Keratinocyte (primary cell): ENCODE measurements at regions not wholly inside any gene's neighbourhood (a gene's known extent, or its start where the extent isn't known, plus 50 kb on each side); places are given as distances from the start of the nearest gene placed in this dataset.

ENCODE experiments used
- DNase-seq: peaks from one replicate; pipeline ENCODE4 v3.0.0-alpha.2; 2011; ENCODE audit warnings: low read depth, missing footprints, low spot score
- FAIRE-seq: peaks from 2 replicates; lab custom pipeline; 2011; peaks lifted over from hg19 to GRCh38; lab: Jason Lieb, UNC
- H2AFZ ChIP-seq: 2 replicates; pipeline ENCODE4 v1.6.0; 2012; ENCODE audit warnings: low read length, control low read depth, inconsistent platforms; ENCODE audit not compliant: control insufficient read depth
- H3K27ac ChIP-seq: 2 replicates; pipeline ENCODE4 v1.5.1; 2011; ENCODE audit warnings: low read length; ENCODE audit not compliant: control insufficient read depth, insufficient read depth
- H3K27me3 ChIP-seq: 3 replicates; pipeline ENCODE4 v1.6.0; 2011; ENCODE audit warnings: low read length; ENCODE audit not compliant: control insufficient read depth, insufficient read depth; ENCODE audit errors: extremely low read depth
- H3K36me3 ChIP-seq, 2 experiments: 2 replicates in 1 of 2; 3 replicates in 1 of 2; pipeline ENCODE4 v1.5.1; 2011; ENCODE audit warnings: low read length in 2 of 2, mild to moderate bottlenecking in 1 of 2; ENCODE audit not compliant: control insufficient read depth in 2 of 2, insufficient read depth in 2 of 2; ENCODE audit errors: extremely low read depth in 1 of 2
- H3K4me1 ChIP-seq: 3 replicates; pipeline ENCODE4 v1.5.1; 2011; ENCODE audit warnings: low read length; ENCODE audit not compliant: control insufficient read depth, insufficient read depth; ENCODE audit errors: extremely low read depth
- H3K4me2 ChIP-seq: 3 replicates; pipeline ENCODE4 v1.6.0; 2011; ENCODE audit warnings: low read depth, low read length; ENCODE audit not compliant: control insufficient read depth, insufficient read depth; ENCODE audit errors: extremely low read depth
- H3K4me3 ChIP-seq, 3 experiments: fragments of 200-600 bp in 1 of 3; sonication (generic) in 1 of 3; 2 replicates in 2 of 3; 3 replicates in 1 of 3; pipeline ENCODE4 v1.5.1; 2011 to 2016; ENCODE audit warnings: low read length in 3 of 3, mild to moderate bottlenecking in 3 of 3, control low read depth in 2 of 3, inconsistent platforms in 1 of 3, low read depth in 1 of 3, mixed read lengths in 1 of 3, mixed run types in 1 of 3, moderate library complexity in 1 of 3; ENCODE audit not compliant: control insufficient read depth in 2 of 3, insufficient read depth in 2 of 3; ENCODE audit errors: extremely low read depth in 1 of 3
- H3K79me2 ChIP-seq: 2 replicates; pipeline ENCODE4 v1.6.0; 2012; ENCODE audit warnings: low read length; ENCODE audit not compliant: control insufficient read depth, insufficient read depth
- H3K9ac ChIP-seq: 3 replicates; pipeline ENCODE4 v1.6.0; 2011; ENCODE audit warnings: low read length; ENCODE audit not compliant: control insufficient read depth, insufficient read depth; ENCODE audit errors: extremely low read depth
- H3K9me1 ChIP-seq: 3 replicates; pipeline ENCODE4 v1.6.0; 2011; ENCODE audit warnings: low read length; ENCODE audit not compliant: control insufficient read depth, insufficient read depth; ENCODE audit errors: extremely low read depth
- H3K9me3 ChIP-seq: 2 replicates; pipeline ENCODE4 v1.5.1; 2012; ENCODE audit warnings: low read depth, low read length; ENCODE audit not compliant: control insufficient read depth
- H4K20me1 ChIP-seq: 3 replicates; pipeline ENCODE4 v1.6.0; 2011; ENCODE audit warnings: low read length; ENCODE audit not compliant: control insufficient read depth, insufficient read depth; ENCODE audit errors: extremely low read depth
- EZH2 ChIP-seq: IDR thresholded peaks from one replicate; pipeline ENCODE4 v1.6.1; 2012; ENCODE audit warnings: inconsistent platforms, mild to moderate bottlenecking, low read length, moderate library complexity
- dilution Hi-C: fragments of 300-500 bp; cut with MboI; formaldehyde crosslinking; loops from one replicate; pipeline ENCODE4 v1.7.0; 2020; ENCODE audit warnings: low sequenced_read_pairs; ENCODE audit not compliant: extremely low pct_ligation_motif_present
- TF ChIP-seq, protein P1 (sequence below), 3 experiments: IDR thresholded peaks in 1 of 3; conservative IDR thresholded peaks in 1 of 3; optimal IDR thresholded peaks in 1 of 3; 2 replicates in 2 of 3; 3 replicates in 1 of 3; pipeline versions ENCODE3 to v1.5.1; 2011; ENCODE audit warnings: low read length in 3 of 3, mild to moderate bottlenecking in 3 of 3, moderate library complexity in 2 of 3, control low read depth in 1 of 3, inconsistent platforms in 1 of 3; ENCODE audit not compliant: insufficient read depth in 2 of 3; ENCODE audit errors: extremely low read depth in 1 of 3

DNA sequence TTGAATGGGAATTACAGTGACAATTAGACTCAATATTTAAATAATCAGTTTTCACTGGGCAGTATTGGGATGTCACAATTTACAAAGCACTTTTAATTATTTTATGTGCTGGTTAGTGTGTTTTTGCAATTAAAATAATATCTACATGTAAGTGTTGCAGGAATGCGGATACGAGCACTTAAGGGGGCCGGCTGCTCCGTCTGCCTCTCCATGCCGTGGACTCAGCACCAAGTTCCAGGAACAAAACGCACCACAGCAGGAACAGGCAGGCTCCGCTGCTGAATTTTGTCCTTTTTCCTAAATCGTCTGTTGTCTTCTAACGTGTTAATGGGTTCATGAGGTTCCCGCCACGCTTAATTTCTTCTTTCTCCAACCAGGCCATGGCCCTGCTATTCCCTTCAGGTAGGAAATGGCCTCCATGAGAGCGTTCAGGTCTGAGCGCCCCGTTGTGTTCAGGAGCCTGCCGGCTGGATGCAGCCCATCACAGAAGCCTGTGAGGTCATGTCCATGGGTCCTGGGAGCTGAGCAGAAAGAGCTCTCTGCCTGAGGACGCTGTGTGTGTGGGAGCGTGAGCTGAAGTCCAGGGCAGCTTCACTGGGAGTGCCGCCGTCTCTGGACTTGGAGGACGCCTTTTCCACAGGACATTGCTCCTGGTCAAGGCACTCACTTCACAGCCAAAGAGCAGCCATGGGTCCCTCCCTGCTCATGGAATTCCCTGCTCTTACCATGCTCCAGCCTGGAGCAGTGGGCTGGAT is 730.3 kb downstream of the BRD1 start:
- Histone ChIP-seq H4K20me1 (no peaks in the 10 kb centered on the region), H3K4me1 (no peaks in the 10 kb centered on the region), H3K9ac (no peak overlapping the region), H3K4me3 (no peak overlapping the region), H3K79me2 (no peaks in the 10 kb centered on the region), H3K9me3 (peaks cover 15% of the 10 kb centered on the region), H3K27ac (no peak overlapping the region), H3K27me3 (no peaks in the 10 kb centered on the region), H3K4me2 (no peak overlapping the region), H3K9me1 (no peaks in the 10 kb centered on the region), H3K36me3 (no peaks in the 10 kb centered on the region), H2AFZ (no peak overlapping the region)
- DNase-seq: no peak
- no peak for TF ChIP-seq EZH2
- no peak for FAIRE-seq
- dilution Hi-C loops: no loop called here

DNA sequence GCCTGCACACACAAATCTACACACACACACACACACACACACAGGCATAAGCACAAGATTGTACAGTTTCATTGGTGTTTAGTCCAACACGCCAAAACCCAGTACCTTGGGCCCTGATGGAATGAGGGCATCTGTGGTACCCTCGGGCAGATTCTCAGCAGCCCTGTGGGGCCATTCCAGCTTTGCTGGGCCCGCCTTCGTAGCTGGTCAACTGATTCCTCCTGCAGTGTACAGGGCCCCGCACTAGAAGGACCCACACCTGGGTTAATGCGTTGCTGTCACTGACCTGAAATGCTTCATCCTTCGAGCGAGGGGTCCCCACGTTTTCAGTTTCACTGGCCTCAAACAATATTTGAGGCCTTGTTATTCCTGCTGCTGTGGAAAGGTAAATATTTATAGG is 731.2 kb downstream of the BRD1 start:
- TF ChIP-seq EZH2: no peak
- TF ChIP-seq, protein P1, sequence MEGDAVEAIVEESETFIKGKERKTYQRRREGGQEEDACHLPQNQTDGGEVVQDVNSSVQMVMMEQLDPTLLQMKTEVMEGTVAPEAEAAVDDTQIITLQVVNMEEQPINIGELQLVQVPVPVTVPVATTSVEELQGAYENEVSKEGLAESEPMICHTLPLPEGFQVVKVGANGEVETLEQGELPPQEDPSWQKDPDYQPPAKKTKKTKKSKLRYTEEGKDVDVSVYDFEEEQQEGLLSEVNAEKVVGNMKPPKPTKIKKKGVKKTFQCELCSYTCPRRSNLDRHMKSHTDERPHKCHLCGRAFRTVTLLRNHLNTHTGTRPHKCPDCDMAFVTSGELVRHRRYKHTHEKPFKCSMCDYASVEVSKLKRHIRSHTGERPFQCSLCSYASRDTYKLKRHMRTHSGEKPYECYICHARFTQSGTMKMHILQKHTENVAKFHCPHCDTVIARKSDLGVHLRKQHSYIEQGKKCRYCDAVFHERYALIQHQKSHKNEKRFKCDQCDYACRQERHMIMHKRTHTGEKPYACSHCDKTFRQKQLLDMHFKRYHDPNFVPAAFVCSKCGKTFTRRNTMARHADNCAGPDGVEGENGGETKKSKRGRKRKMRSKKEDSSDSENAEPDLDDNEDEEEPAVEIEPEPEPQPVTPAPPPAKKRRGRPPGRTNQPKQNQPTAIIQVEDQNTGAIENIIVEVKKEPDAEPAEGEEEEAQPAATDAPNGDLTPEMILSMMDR (optimal IDR thresholded peaks at IDR 0.05 in 1 of 3, IDR thresholded peaks at IDR 0.05 in 1 of 3, conservative IDR thresholded peaks at IDR 0.05 in 1 of 3; ENCODE audit: extremely low read depth in 1 of 3, insufficient read depth in 2 of 3, low read length in 3 of 3): no peak
- Histone ChIP-seq H3K9me3 (peaks cover 15% of the 10 kb centered on the region), H3K27ac (no peak overlapping the region), H4K20me1 (no peaks in the 10 kb centered on the region), H3K9ac (no peak overlapping the region), H3K4me2 (no peak overlapping the region), H3K4me3 (no peak overlapping the region), H2AFZ (no peak overlapping the region), H3K36me3 (no peaks in the 10 kb centered on the region), H3K9me1 (no peaks in the 10 kb centered on the region), H3K4me1 (no peaks in the 10 kb centered on the region), H3K27me3 (no peaks in the 10 kb centered on the region), H3K79me2 (no peaks in the 10 kb centered on the region)
- no peak for FAIRE-seq
- dilution Hi-C loops: no loop called here
- no peak for DNase-seq

DNA sequence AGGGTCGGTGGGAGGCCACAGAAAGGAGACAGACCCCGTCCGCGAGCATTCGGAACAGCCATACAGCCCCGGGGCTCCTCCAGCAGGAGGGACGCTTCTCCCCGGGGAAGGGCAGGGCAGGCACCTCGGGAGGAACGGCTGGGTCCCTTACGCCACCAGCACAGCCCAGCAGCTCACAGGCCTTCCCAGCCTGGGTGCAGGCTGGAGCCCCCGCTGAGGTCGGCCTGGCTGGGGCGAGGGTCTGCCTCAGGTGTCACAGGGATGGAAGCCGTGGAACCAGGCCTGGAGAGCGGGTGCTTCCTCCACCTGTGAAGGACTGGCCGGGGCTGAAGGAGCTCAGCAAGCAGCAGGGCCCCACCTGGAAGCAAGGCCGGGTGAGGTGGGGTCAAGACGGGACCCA is 732.3 kb downstream of the BRD1 start:
- no peak for DNase-seq
- dilution Hi-C loops: no loop called here
- H3K4me2 ChIP-seq: no peak overlapping the region
- no peaks in the 10 kb centered on the region for H3K36me3 ChIP-seq
- peaks cover 15% of the 10 kb centered on the region for H3K9me3 ChIP-seq
- H3K4me3 ChIP-seq: no peak overlapping the region
- TF ChIP-seq, protein P1 (optimal IDR thresholded peaks at IDR 0.05 in 1 of 3, IDR thresholded peaks at IDR 0.05 in 1 of 3, conservative IDR thresholded peaks at IDR 0.05 in 1 of 3; ENCODE audit: extremely low read depth in 1 of 3, insufficient read depth in 2 of 3, low read length in 3 of 3): no peak
- TF ChIP-seq EZH2: no peak
- H3K79me2 ChIP-seq: no peaks in the 10 kb centered on the region
- no peaks in the 10 kb centered on the region for H4K20me1 ChIP-seq
- H2AFZ ChIP-seq: no peak overlapping the region
- no peak overlapping the region for H3K9ac ChIP-seq
- no peaks in the 10 kb centered on the region for H3K4me1 ChIP-seq
- no peak for FAIRE-seq
- no peak overlapping the region for H3K27ac ChIP-seq
- H3K9me1 ChIP-seq: no peaks in the 10 kb centered on the region
- H3K27me3 ChIP-seq: no peaks in the 10 kb centered on the region
